GM12878 (cell line): ENCODE measurements at regions not wholly inside any gene's neighbourhood (a gene's known extent, or its start where the extent isn't known, plus 50 kb on each side); places are given as distances from the start of the nearest gene placed in this dataset.

Experiments
- ATAC-seq: fragments of 200-7000 bp; cut with Tn5 transposase; 3 replicates; pipeline ENCODE4 v1.9.1; 2020; ENCODE audit warnings: mild to moderate bottlenecking, moderate library complexity
- BruUV-seq: library from RNA; stranded (reverse); fragments of 400-500 nt; replicated peaks from 2 replicates; lab custom pipeline; 2021; lab: Mats Ljungman, UMichigan
- CTCF ChIA-PET: fragments of 300-600 bp; sonication (Branson Sonifier 250); formaldehyde crosslinking; extraction: SDS; loops from one replicate; lab custom pipeline; 2021; ENCODE audit warnings: inconsistent platforms; lab: Yijun Ruan, JAX
- POLR2A ChIA-PET: fragments of 350-600 bp; formaldehyde crosslinking; extraction: SDS; loops from one replicate; lab custom pipeline; 2021; ENCODE audit warnings: inconsistent platforms; lab: Charles Lee
- RAD21 ChIA-PET: fragments of 300-600 bp; sonication (Branson Sonifier 250); formaldehyde crosslinking; loops from one replicate; lab custom pipeline; 2023; ENCODE audit warnings: antibody characterized with exemption; ENCODE audit not compliant: unreplicated experiment; lab: Charles Lee
- SMC1A ChIA-PET: fragments of 300-600 bp; sonication (Branson Sonifier 250); formaldehyde crosslinking; loops from one replicate; lab custom pipeline; 2023; ENCODE audit not compliant: unreplicated experiment, uncharacterized antibody; lab: Charles Lee
- DNase-seq: peaks from one replicate; pipeline ENCODE4 v3.0.0-alpha.2; 2011; ENCODE audit warnings: low read depth, low spot score
- FAIRE-seq: peaks from 3 replicates; lab custom pipeline; 2011; peaks lifted over from hg19 to GRCh38; lab: Jason Lieb, UNC
- H2AFZ ChIP-seq: 2 replicates; pipeline ENCODE4 v1.6.0; 2011; ENCODE audit warnings: low read depth, low read length, control low read depth; ENCODE audit not compliant: control insufficient read depth
- H3K27ac ChIP-seq: 2 replicates; pipeline ENCODE4 v1.5.1; 2011; ENCODE audit warnings: control low read depth; ENCODE audit not compliant: control insufficient read depth, insufficient read depth
- H3K27me3 ChIP-seq, 2 experiments: replicated peaks in 1 of 2; 2 replicates each; pipeline versions ENCODE4 v1.6.0 to v1.6.1; 2011; ENCODE audit warnings: low read length in 1 of 2; ENCODE audit not compliant: control insufficient read depth in 2 of 2, insufficient read depth in 2 of 2
- H3K36me3 ChIP-seq, 2 experiments: 2 replicates each; pipeline ENCODE4 v1.5.1; 2011; ENCODE audit warnings: low read length in 1 of 2; ENCODE audit not compliant: control insufficient read depth in 2 of 2, insufficient read depth in 2 of 2
- H3K4me1 ChIP-seq: 2 replicates; pipeline ENCODE4 v1.6.1; 2011; ENCODE audit warnings: mild to moderate bottlenecking, low read length, moderate library complexity, mixed read lengths; ENCODE audit not compliant: control insufficient read depth, insufficient read depth
- H3K4me2 ChIP-seq: 2 replicates; pipeline ENCODE4 v1.6.0; 2011; ENCODE audit warnings: control low read depth; ENCODE audit not compliant: control insufficient read depth, insufficient read depth
- H3K4me3 ChIP-seq: fragments of 200-600 bp; sonication (generic); 2 replicates; pipeline ENCODE4 v1.5.1; 2016
- H3K79me2 ChIP-seq: 2 replicates; pipeline ENCODE4 v1.6.0; 2011; ENCODE audit warnings: low read length; ENCODE audit not compliant: control insufficient read depth, insufficient read depth
- H3K9ac ChIP-seq: 2 replicates; pipeline ENCODE4 v1.8.0; 2011; ENCODE audit warnings: low read length, control low read depth, mixed read lengths; ENCODE audit not compliant: control insufficient read depth, insufficient read depth
- H3K9me3 ChIP-seq: replicated peaks from 3 replicates; pipeline ENCODE4 v1.5.1; 2011; ENCODE audit warnings: mild to moderate bottlenecking, low read length; ENCODE audit not compliant: control insufficient read depth, insufficient read depth
- H4K20me1 ChIP-seq: 2 replicates; pipeline ENCODE4 v1.6.0; 2011; ENCODE audit not compliant: control insufficient read depth, insufficient read depth
- BACH1 ChIP-seq: fragments of 450-650 bp; IDR thresholded peaks from 2 replicates; pipeline ENCODE4 v1.6.1; 2017; ENCODE audit warnings: mild to moderate bottlenecking, borderline replicate concordance
- BCL11A ChIP-seq: IDR thresholded peaks from 2 replicates; pipeline ENCODE4 v1.6.1; 2011; ENCODE audit warnings: low read depth, low read length
- BHLHE40 ChIP-seq, 2 experiments: fragments of 450-650 bp in 1 of 2; IDR thresholded peaks; 2 replicates each; pipeline ENCODE4 v1.6.1; 2011 to 2017; ENCODE audit warnings: low read depth in 2 of 2, borderline replicate concordance in 1 of 2, improper control_type of control experiment in 1 of 2, low read length in 1 of 2, mild to moderate bottlenecking in 1 of 2
- CBFB ChIP-seq: IDR thresholded peaks from 2 replicates; pipeline ENCODE4 v1.6.1; 2016; ENCODE audit warnings: antibody characterized with exemption, low read depth
- CREB1 ChIP-seq: IDR thresholded peaks from 2 replicates; pipeline ENCODE4 v1.6.1; 2012; ENCODE audit warnings: low read depth, mild to moderate bottlenecking, inconsistent platforms
- ESRRA ChIP-seq: IDR thresholded peaks from 2 replicates; pipeline ENCODE4 v1.6.1; 2012; ENCODE audit warnings: mild to moderate bottlenecking, low read length, improper control_type of control experiment
- MEF2A ChIP-seq: IDR thresholded peaks from 2 replicates; pipeline ENCODE4 v1.6.1; 2011; ENCODE audit warnings: low read depth, mild to moderate bottlenecking, low read length, moderate library complexity; ENCODE audit not compliant: insufficient read depth
- MTA2 ChIP-seq: fragments of 450-650 bp; IDR thresholded peaks from 2 replicates; pipeline ENCODE4 v1.6.1; 2016; ENCODE audit warnings: low read depth, mild to moderate bottlenecking, moderate library complexity
- MYC ChIP-seq: IDR thresholded peaks from 2 replicates; pipeline ENCODE4 v1.6.1; 2011; ENCODE audit warnings: mild to moderate bottlenecking, low read length, moderate library complexity, inconsistent platforms; ENCODE audit not compliant: insufficient read depth, insufficient replicate concordance, insufficient read length, severe bottlenecking
- NFYB ChIP-seq: IDR thresholded peaks from 2 replicates; pipeline ENCODE4 v1.6.1; 2011; ENCODE audit warnings: low read depth, mild to moderate bottlenecking, low read length, improper control_type of control experiment, moderate library complexity; ENCODE audit not compliant: insufficient read depth
- NRF1 ChIP-seq: conservative IDR thresholded peaks from 2 replicates; pipeline ENCODE4 v1.6.1; 2011; ENCODE audit warnings: mild to moderate bottlenecking, low read depth, low read length, improper control_type of control experiment
- POU2F2 ChIP-seq: IDR thresholded peaks from 3 replicates; pipeline ENCODE4 v1.6.1; 2011; ENCODE audit warnings: low read depth, mild to moderate bottlenecking, low read length, borderline replicate concordance
- SIN3A ChIP-seq: IDR thresholded peaks from 2 replicates; pipeline ENCODE4 v1.6.1; 2012; ENCODE audit warnings: low read depth, low read length, improper control_type of control experiment
- SMAD1 ChIP-seq: fragments of 450-650 bp; IDR thresholded peaks from 2 replicates; pipeline ENCODE4 v1.6.1; 2018; ENCODE audit warnings: mild to moderate bottlenecking, low read depth; ENCODE audit not compliant: partially characterized antibody
- SPI1 ChIP-seq: IDR thresholded peaks from 2 replicates; pipeline ENCODE4 v1.6.1; 2011; ENCODE audit warnings: low read depth, mild to moderate bottlenecking, low read length, moderate library complexity, borderline replicate concordance; ENCODE audit not compliant: insufficient read depth
- ZSCAN29 ChIP-seq: fragments of 450-650 bp; IDR thresholded peaks from 2 replicates; pipeline ENCODE4 v1.6.1; 2017; ENCODE audit warnings: mild to moderate bottlenecking, moderate library complexity
- WGBS: methylation state at CpG from one replicate; pipeline ENCODE4 v1.1.6; 2016; ENCODE audit warnings: low lambda C conversion rate; ENCODE audit not compliant: insufficient replicate concordance, insufficient coverage; ENCODE audit errors: missing lambda C conversion rate; 5-methylcytosine and 5-hydroxymethylcytosine counted together
- in situ Hi-C: fragments of 300-500 bp; cut with MboI; formaldehyde crosslinking; loops from 9 replicates; pipeline ENCODE4 v1.14.3; 2018; ENCODE audit warnings: mixed read lengths
- intact Hi-C: fragments of 100-400 bp; cut with micrococcal nuclease; formaldehyde crosslinking; loops from one replicate; pipeline ENCODE4 v1.14.2; 2022; ENCODE audit not compliant: unreplicated experiment

- POLR2A ChIA-PET = no interaction called here
- no peak for FAIRE-seq
- Histone ChIP-seq H3K79me2 (no peaks in the 10 kb centered on the region), H3K27ac (no peak overlapping the region), H2AFZ (no peak overlapping the region), H3K4me3 (no peak overlapping the region), H4K20me1 (no peaks in the 10 kb centered on the region), H3K4me2 (no peak overlapping the region), H3K27me3 (no peaks in the 10 kb centered on the region), H3K9me3 (no peaks in the 10 kb centered on the region), H3K9ac (no peak overlapping the region), H3K36me3 (no peaks in the 10 kb centered on the region), H3K4me1 (peaks cover 4% of the 10 kb centered on the region)
- no peak for ATAC-seq
- WGBS = 85% methylated on average over 3 of the region's 3 CpGs
- DNase-seq = no peak
- RAD21 ChIA-PET = no interaction called here
- intact Hi-C loops (no loop called here), in situ Hi-C loops (no loop called here)
- no peak for TF ChIP-seq SMAD1
- no peak for TF ChIP-seq MEF2A
- TF ChIP-seq MTA2 = no peak
- no peak for TF ChIP-seq CBFB
- no peak for TF ChIP-seq CREB1
- TF ChIP-seq ESRRA = no peak
- no peak for TF ChIP-seq SIN3A
- no peak for TF ChIP-seq SPI1
- TF ChIP-seq BACH1 = no peak
- no peak for TF ChIP-seq NRF1
- TF ChIP-seq POU2F2 = no peak
- no peak for TF ChIP-seq NFYB
- no peak for TF ChIP-seq MYC
- TF ChIP-seq BCL11A = no peak
- no peak for TF ChIP-seq BHLHE40 (IDR thresholded peaks at IDR 0.05; ENCODE audit: borderline replicate concordance in 1 of 2, low read depth in 2 of 2, low read length in 1 of 2)
- no peak for TF ChIP-seq ZSCAN29
- CTCF ChIA-PET = no interaction called here
- no TSS peak for BruUV-seq
- SMC1A ChIA-PET = no interaction called here
Measured at GRCh38 chr2:234433201-234433600, 63.7 kb downstream of the ARL4C start.
